LNCAP (cell line): ENCODE measurements at regions not wholly inside any gene's neighbourhood (a gene's known extent, or its start where the extent isn't known, plus 50 kb on each side); places are given as distances from the start of the nearest gene placed in this dataset.

Experiments used
- CTCF ChIP-seq: fragments of 450-650 bp; IDR thresholded peaks from 2 replicates; pipeline ENCODE4 v1.5.1; 2017; ENCODE audit warnings: mild to moderate bottlenecking

GRCh38 chr15:66955001-66955516, 110.3 kb upstream of the SMAD3 start:
- TF ChIP-seq CTCF, result no peak

- TF ChIP-seq CTCF, result no peak
These were observed 109.4 kb upstream of the SMAD3 start for GRCh38 chr15:66955871-66956585.

- no peak for TF ChIP-seq CTCF
These were observed 108.6 kb upstream of the SMAD3 start for GRCh38 chr15:66956672-66957430.

- no peak for TF ChIP-seq CTCF
These were observed 108.0 kb upstream of the SMAD3 start for GRCh38 chr15:66957431-66957720.

- no peak for TF ChIP-seq CTCF
These were observed 106.3 kb upstream of the SMAD3 start for GRCh38 chr15:66959066-66959465.

- no peak for TF ChIP-seq CTCF
These were observed 105.5 kb upstream of the SMAD3 start for GRCh38 chr15:66959875-66960274.

- no peak for TF ChIP-seq CTCF
These were observed 104.9 kb upstream of the SMAD3 start for GRCh38 chr15:66960519-66960918.
